K562 (cell line): ENCODE measurements at regions not wholly inside any gene's neighbourhood (a gene's known extent, or its start where the extent isn't known, plus 50 kb on each side); places are given as distances from the start of the nearest gene placed in this dataset.
"Not testable (repeated sequence)": the region's sequence is repeated elsewhere in the genome, so short reads cannot be mapped to it uniquely, and the experiment has no call there.

Experiments
- ATAC-seq: fragments of 200-7000 bp; cut with Tn5 transposase; 3 replicates; pipeline ENCODE4 v1.9.1; 2020; ENCODE audit warnings: moderate library complexity
- BruUV-seq: library from RNA; stranded (reverse); fragments of 400-500 nt; replicated peaks from 2 replicates; lab custom pipeline; 2021; lab: Mats Ljungman, UMichigan
- CTCF ChIA-PET: fragments of 300-600 bp; formaldehyde crosslinking; extraction: SDS; loops from one replicate; lab custom pipeline; 2021; ENCODE audit warnings: low intra/inter-chr PET ratio; lab: Yijun Ruan, JAX
- POLR2A ChIA-PET: fragments of 300-600, 350-650 bp; sonication (Branson Sonifier 250); formaldehyde crosslinking; extraction: SDS; loops from one replicate; lab custom pipeline; 2021; ENCODE audit warnings: antibody characterized with exemption, inconsistent platforms; lab: Yijun Ruan, JAX
- DNase-seq, 4 experiments: peaks; one replicate each; pipeline versions ENCODE4 v3.0.0 to v3.0.0-alpha.2; 2011 to 2018; ENCODE audit warnings: low spot score in 3 of 4, mixed read lengths in 3 of 4; ENCODE audit errors: extremely low read depth in 1 of 4
- FAIRE-seq: peaks from 2 replicates; lab custom pipeline; 2011; peaks lifted over from hg19 to GRCh38; lab: Jason Lieb, UNC
- H2AFZ ChIP-seq: 2 replicates; pipeline ENCODE4 v1.6.0; 2011; ENCODE audit warnings: low read depth, low read length, control low read depth, inconsistent platforms
- H3K27ac ChIP-seq: fragments of 200-600 bp; 3 replicates; pipeline ENCODE4 v1.8.0; 2011; ENCODE audit warnings: low read depth, mild to moderate bottlenecking, control low read depth, inconsistent platforms, low read length, moderate library complexity, mixed read lengths; ENCODE audit errors: extremely low read depth
- H3K27me3 ChIP-seq, 2 experiments: fragments of 300-600 bp in 1 of 2; 2 replicates in 1 of 2; 3 replicates in 1 of 2; pipeline versions ENCODE4 v1.6.0 to v1.8.0; 2011; ENCODE audit warnings: inconsistent platforms in 2 of 2, low read length in 2 of 2, mild to moderate bottlenecking in 1 of 2, mixed read lengths in 1 of 2, moderate library complexity in 1 of 2; ENCODE audit not compliant: control insufficient read depth in 2 of 2, insufficient read depth in 2 of 2
- H3K36me3 ChIP-seq: fragments of 300-600 bp; 3 replicates; pipeline ENCODE4 v1.8.0; 2011; ENCODE audit warnings: mild to moderate bottlenecking, low read length, inconsistent platforms; ENCODE audit not compliant: control insufficient read depth, insufficient read depth
- H3K4me1 ChIP-seq, 2 experiments: fragments of 200-600 bp in 1 of 2; replicated peaks in 1 of 2; 2 replicates in 1 of 2; 3 replicates in 1 of 2; pipeline versions ENCODE4 v1.5.1 to v1.8.0; 2011; ENCODE audit warnings: inconsistent platforms in 2 of 2, low read length in 2 of 2, mild to moderate bottlenecking in 1 of 2, mixed read lengths in 1 of 2, moderate library complexity in 1 of 2; ENCODE audit not compliant: control insufficient read depth in 2 of 2, insufficient read depth in 2 of 2
- H3K4me2 ChIP-seq: 2 replicates; pipeline ENCODE4 v1.6.1; 2011; ENCODE audit warnings: low read length, control low read depth, inconsistent platforms, mixed read lengths; ENCODE audit not compliant: insufficient read depth
- H3K4me3 ChIP-seq: fragments of 200-600 bp; sonication (generic), shearing (Covaris generic); 2 replicates; pipeline ENCODE4 v1.5.1; 2016; ENCODE audit warnings: control low read depth, inconsistent platforms
- H3K79me2 ChIP-seq: fragments of 200-600 bp; 3 replicates; pipeline ENCODE4 v1.8.0; 2011; ENCODE audit warnings: low read length, inconsistent platforms; ENCODE audit not compliant: control insufficient read depth, insufficient read depth
- H3K9ac ChIP-seq, 2 experiments: 2 replicates each; pipeline versions ENCODE4 v1.6.0 to v1.6.1; 2011; ENCODE audit warnings: low read depth in 2 of 2, low read length in 2 of 2, control low read depth in 1 of 2, inconsistent platforms in 1 of 2, mild to moderate bottlenecking in 1 of 2, mixed read lengths in 1 of 2; ENCODE audit not compliant: insufficient read depth in 1 of 2
- H3K9me1 ChIP-seq: one replicate; pipeline ENCODE4 v1.6.0; 2011; ENCODE audit warnings: inconsistent platforms, mild to moderate bottlenecking, low read length, moderate library complexity; ENCODE audit not compliant: control insufficient read depth, insufficient read depth
- H3K9me3 ChIP-seq: replicated peaks from 2 replicates; pipeline ENCODE4 v1.5.1; 2011; ENCODE audit warnings: low read depth, low read length, inconsistent platforms; ENCODE audit not compliant: control insufficient read depth, insufficient read depth
- H4K20me1 ChIP-seq: replicated peaks from 2 replicates; pipeline ENCODE4 v1.6.1; 2011; ENCODE audit warnings: low read length, inconsistent platforms, mixed read lengths; ENCODE audit not compliant: control insufficient read depth, insufficient read depth
- CBX5 ChIP-seq: IDR thresholded peaks from 2 replicates; pipeline ENCODE4 v1.6.1; 2014; ENCODE audit warnings: low read depth, borderline replicate concordance
- CHD1 ChIP-seq: fragments of 200-600 bp; sonication (generic); IDR thresholded peaks from one replicate; pipeline ENCODE4 v1.6.1; 2012; ENCODE audit warnings: mild to moderate bottlenecking, moderate library complexity, low read length, inconsistent platforms
- CREB3L1 ChIP-seq: fragments of 450-650 bp; IDR thresholded peaks from 2 replicates; pipeline ENCODE4 v1.6.1; 2014; ENCODE audit warnings: low read depth, mild to moderate bottlenecking, moderate library complexity, borderline replicate concordance
- NR3C1 ChIP-seq: sonication (generic); formaldehyde crosslinking; IDR thresholded peaks from 2 replicates; pipeline ENCODE4 v1.8.1; 2022; ENCODE audit warnings: missing genetic modification reagents
- ZNF57 ChIP-seq: fragments of 450-650 bp; formaldehyde crosslinking; IDR thresholded peaks from 2 replicates; pipeline ENCODE4 v1.4.0; 2020; ENCODE audit warnings: mild to moderate bottlenecking, moderate library complexity
- WGBS: fragments of 100-300 bp; shearing (Covaris generic); methylation state at CpG from one replicate; pipeline ENCODE4 v1.1.6; 2016; ENCODE audit warnings: low coverage, mixed read lengths; ENCODE audit not compliant: insufficient coverage; ENCODE audit errors: missing lambda C conversion rate; 5-methylcytosine and 5-hydroxymethylcytosine counted together
- in situ Hi-C: fragments of 300-500 bp; cut with MboI; formaldehyde crosslinking; loops from 4 replicates; pipeline ENCODE4 v1.15.0; 2018; ENCODE audit warnings: inconsistent platforms, mixed read lengths
- intact Hi-C: fragments of 100-400 bp; cut with micrococcal nuclease; formaldehyde crosslinking; loops from 2 replicates; pipeline ENCODE4 v1.14.2; 2022

- no peak for TF ChIP-seq CHD1
- no peak for TF ChIP-seq CREB3L1
- TF ChIP-seq CBX5: no peak
- TF ChIP-seq, all 486 proteins: peak for 0
Observed at GRCh38 chr4:188783175-188783574, 643.9 kb downstream of the TRIML1 start (continued).

- Histone ChIP-seq H3K4me2 (no peak overlapping the region), H3K36me3 (no peaks in the 10 kb centered on the region), H3K9me3 (no peaks in the 10 kb centered on the region), H4K20me1 (no peaks in the 10 kb centered on the region), H3K4me1 (no peaks in the 10 kb centered on the region), H3K27me3 (no peaks in the 10 kb centered on the region), H3K79me2 (no peaks in the 10 kb centered on the region), H3K4me3 (no peak overlapping the region), H3K9me1 (no peaks in the 10 kb centered on the region), H2AFZ (no peak overlapping the region), H3K9ac (no peak overlapping the region), H3K27ac (no peak overlapping the region)
- ATAC-seq (no peak), FAIRE-seq (no peak), DNase-seq (no peak)
- TF ChIP-seq NR3C1 (CRISPR knock-in tag) (no peak), ZNF57 (CRISPR knock-in tag) (no peak)
- BruUV-seq: no TSS peak
- ChIA-PET POLR2A (no interaction called here), CTCF (no interaction called here)
- in situ Hi-C loops (no loop called here), intact Hi-C loops (no loop called here)
- WGBS: 1% methylated on average over 7 of the region's 7 CpGs
Observed at GRCh38 chr4:188783606-188784160, 644.4 kb downstream of the TRIML1 start.

- ATAC-seq, H3K36me3 ChIP-seq, CTCF ChIA-PET, H3K79me2 ChIP-seq, H2AFZ ChIP-seq, H3K9ac ChIP-seq, in situ Hi-C loops, intact Hi-C loops, H3K9me1 ChIP-seq, H4K20me1 ChIP-seq, H3K27me3 ChIP-seq, BruUV-seq, H3K27ac ChIP-seq, FAIRE-seq, H3K4me1 ChIP-seq, DNase-seq, H3K4me3 ChIP-seq, POLR2A ChIA-PET, H3K4me2 ChIP-seq, H3K9me3 ChIP-seq: not testable (repeated sequence)
- 8% methylated on average over 20 of the region's 46 CpGs for WGBS
Observed at GRCh38 chr4:188796600-188796999, 657.4 kb downstream of the TRIML1 start.

DNA sequence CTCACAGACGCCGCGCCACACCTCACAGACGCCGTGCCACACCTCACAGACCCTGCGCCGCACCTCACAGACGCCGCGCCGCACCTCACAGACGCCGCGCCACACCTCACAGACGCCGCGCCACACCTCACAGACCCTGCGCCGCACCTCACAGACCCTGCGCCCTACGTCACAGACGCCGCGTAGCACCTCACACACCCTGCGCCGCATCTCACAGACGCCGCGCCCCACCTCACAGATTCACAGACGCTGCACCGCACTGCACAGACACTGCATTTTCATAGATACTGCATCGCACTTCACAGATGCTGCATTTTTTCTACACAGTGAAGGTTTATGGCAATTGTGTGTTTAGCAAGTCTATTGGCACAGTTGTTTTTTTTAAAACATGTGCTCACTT is 657.8 kb downstream of the TRIML1 start:
- BruUV-seq, intact Hi-C loops, H2AFZ ChIP-seq, H3K4me2 ChIP-seq, POLR2A ChIA-PET, DNase-seq, H3K4me3 ChIP-seq, H3K4me1 ChIP-seq, H3K9me3 ChIP-seq, ATAC-seq, H3K36me3 ChIP-seq, CTCF ChIA-PET, H3K79me2 ChIP-seq, FAIRE-seq, in situ Hi-C loops, H3K9me1 ChIP-seq, H3K9ac ChIP-seq, H4K20me1 ChIP-seq, H3K27ac ChIP-seq, H3K27me3 ChIP-seq: not testable (repeated sequence)
- WGBS: 5% methylated on average over 13 of the region's 32 CpGs
